Effector memory CD8-positive, alpha-beta T cell (primary cell): ENCODE measurements at regions not wholly inside any gene's neighbourhood (a gene's known extent, or its start where the extent isn't known, plus 50 kb on each side); places are given as distances from the start of the nearest gene placed in this dataset.

Source experiments
- ATAC-seq: fragments of 150-1000 bp; cut with Tn5 transposase; replicated peaks from 2 replicates; pipeline ENCODE4 v1.10.0; 2021; ENCODE audit warnings: mild to moderate bottlenecking, moderate library complexity
- DNase-seq, 3 experiments: peaks; one replicate each; pipeline ENCODE4 v3.0.0; 2021
- H3K27ac Mint-ChIP-seq, 2 donors: one replicate each; pipeline ENCODE4 v1.8.0; 2022; ENCODE audit warnings: mild to moderate bottlenecking in 2 of 2, mixed read lengths in 2 of 2, moderate library complexity in 2 of 2
- H3K27me3 Mint-ChIP-seq, 2 donors: one replicate each; pipeline ENCODE4 v1.8.0; 2022; ENCODE audit warnings: mixed read lengths in 2 of 2
- H3K36me3 Mint-ChIP-seq: one replicate; pipeline ENCODE4 v1.8.0; 2022; ENCODE audit warnings: mild to moderate bottlenecking, moderate library complexity, mixed read lengths; ENCODE audit not compliant: insufficient read depth
- H3K4me1 Mint-ChIP-seq, 2 donors: one replicate each; pipeline ENCODE4 v1.8.0; 2022; ENCODE audit warnings: low read depth in 2 of 2, mixed read lengths in 2 of 2
- H3K4me3 Mint-ChIP-seq, 2 donors: one replicate each; pipeline ENCODE4 v1.8.0; 2022; ENCODE audit warnings: mild to moderate bottlenecking in 2 of 2, mixed read lengths in 2 of 2, moderate library complexity in 2 of 2
- H3K9me3 Mint-ChIP-seq, 2 donors: one replicate each; pipeline ENCODE4 v1.8.0; 2022; ENCODE audit warnings: mixed read lengths in 2 of 2

DNA sequence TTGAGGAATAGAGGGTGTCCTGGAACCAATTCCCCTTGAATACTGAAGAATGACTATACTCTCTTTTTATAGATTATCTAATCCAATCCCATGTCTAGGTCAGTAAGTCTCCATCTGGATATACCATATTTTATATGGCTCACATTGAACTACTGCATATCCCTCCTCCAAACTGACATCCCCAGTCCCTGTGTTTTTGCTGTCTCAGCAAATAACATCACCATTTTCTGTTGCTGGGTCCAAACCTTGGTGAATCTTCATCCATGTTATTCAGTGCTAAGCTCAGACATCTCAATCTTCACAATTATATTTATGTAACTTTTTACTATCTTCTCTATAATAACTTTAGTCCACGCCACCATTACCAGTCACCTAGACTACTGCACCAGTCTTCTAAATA lies 269.6 kb upstream of the CNTNAP4 start:
- ATAC-seq (no peak), DNase-seq (no peak)
- Mint-ChIP-seq H3K27ac (no peak overlapping the region), H3K4me1 (no peaks in the 10 kb centered on the region), H3K27me3 (no peaks in the 10 kb centered on the region), H3K9me3 (peaks cover 0 to 7% of the 10 kb centered on the region in 2 donors), H3K36me3 (no peaks in the 10 kb centered on the region), H3K4me3 (no peak overlapping the region)

DNA sequence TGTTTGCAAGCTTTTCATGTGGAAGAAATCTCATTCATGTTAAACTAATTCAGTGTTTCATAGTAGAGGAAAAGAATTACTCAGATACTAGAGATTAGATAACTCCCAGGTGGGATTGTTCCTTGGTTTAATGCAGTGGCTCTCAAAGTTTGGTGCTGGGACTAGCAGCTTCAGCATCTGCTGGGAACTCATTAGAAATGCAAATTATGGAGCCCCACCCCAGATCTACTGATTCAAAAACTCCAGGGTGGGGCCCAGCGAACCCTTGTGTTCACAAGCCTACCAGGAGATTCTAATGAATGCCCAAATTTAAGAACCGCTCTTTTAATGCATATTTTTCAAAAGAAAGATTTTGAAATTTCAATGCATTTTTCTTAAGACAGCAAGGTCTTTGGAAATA lies 253.4 kb upstream of the CNTNAP4 start:
- peaks cover 0 to 7% of the 10 kb centered on the region in 2 donors for H3K9me3 Mint-ChIP-seq
- DNase-seq (no peak), ATAC-seq (no peak)
- H3K4me1 Mint-ChIP-seq: no peaks in the 10 kb centered on the region
- H3K36me3 Mint-ChIP-seq: no peaks in the 10 kb centered on the region
- H3K27ac Mint-ChIP-seq: no peak overlapping the region
- H3K4me3 Mint-ChIP-seq: no peak overlapping the region
- no peaks in the 10 kb centered on the region for H3K27me3 Mint-ChIP-seq

GRCh38 chr16:76035689-76036088 lies 241.5 kb upstream of the CNTNAP4 start:
- no peak overlapping the region for H3K4me3 Mint-ChIP-seq
- ATAC-seq (no peak), DNase-seq (no peak)
- no peaks in the 10 kb centered on the region for H3K4me1 Mint-ChIP-seq
- H3K27ac Mint-ChIP-seq: no peak overlapping the region
- peaks cover 7 to 12% of the 10 kb centered on the region in 2 donors for H3K9me3 Mint-ChIP-seq
- no peaks in the 10 kb centered on the region for H3K27me3 Mint-ChIP-seq
- H3K36me3 Mint-ChIP-seq: no peaks in the 10 kb centered on the region

- no peak overlapping the region for H3K4me3 Mint-ChIP-seq
- no peaks in the 10 kb centered on the region for H3K36me3 Mint-ChIP-seq
- ATAC-seq (no peak), DNase-seq (no peak)
- H3K27ac Mint-ChIP-seq: no peak overlapping the region
- H3K9me3 Mint-ChIP-seq: peaks cover 6 to 12% of the 10 kb centered on the region in 2 donors
- H3K27me3 Mint-ChIP-seq: no peaks in the 10 kb centered on the region
- H3K4me1 Mint-ChIP-seq: no peaks in the 10 kb centered on the region
Measured at GRCh38 chr16:76038097-76038496, 239.1 kb upstream of the CNTNAP4 start.

GRCh38 chr16:76052725-76053124 lies 224.5 kb upstream of the CNTNAP4 start:
- H3K4me3 Mint-ChIP-seq: no peak overlapping the region
- H3K4me1 Mint-ChIP-seq: no peaks in the 10 kb centered on the region
- no peaks in the 10 kb centered on the region for H3K27me3 Mint-ChIP-seq

GRCh38 chr16:76059186-76059585 lies 218.0 kb upstream of the CNTNAP4 start:
- Mint-ChIP-seq H3K27ac (no peak overlapping the region), H3K4me1 (no peaks in the 10 kb centered on the region), H3K36me3 (no peaks in the 10 kb centered on the region), H3K27me3 (no peaks in the 10 kb centered on the region), H3K9me3 (peaks cover 10 to 11% of the 10 kb centered on the region in 2 donors), H3K4me3 (no peak overlapping the region)
- DNase-seq: no peak
- ATAC-seq: no peak

More at GRCh38 chr16:76052725-76053124, 224.5 kb upstream of the CNTNAP4 start:
- no peak for DNase-seq
- H3K27ac Mint-ChIP-seq: no peak overlapping the region
- H3K9me3 Mint-ChIP-seq: peaks cover 3 to 10% of the 10 kb centered on the region in 2 donors
- no peaks in the 10 kb centered on the region for H3K36me3 Mint-ChIP-seq
- ATAC-seq: no peak

GRCh38 chr16:76059701-76060100 lies 217.5 kb upstream of the CNTNAP4 start:
- ATAC-seq (no peak), DNase-seq (no peak)
- Mint-ChIP-seq H3K4me3 (no peak overlapping the region), H3K27ac (no peak overlapping the region), H3K9me3 (peaks cover 12% of the 10 kb centered on the region in 2 donors), H3K4me1 (no peaks in the 10 kb centered on the region), H3K27me3 (no peaks in the 10 kb centered on the region), H3K36me3 (no peaks in the 10 kb centered on the region)

GRCh38 chr16:76071690-76072089 lies 205.5 kb upstream of the CNTNAP4 start:
- Mint-ChIP-seq H3K9me3 (peaks cover 0 to 16% of the 10 kb centered on the region in 2 donors), H3K4me1 (no peaks in the 10 kb centered on the region)

DNA sequence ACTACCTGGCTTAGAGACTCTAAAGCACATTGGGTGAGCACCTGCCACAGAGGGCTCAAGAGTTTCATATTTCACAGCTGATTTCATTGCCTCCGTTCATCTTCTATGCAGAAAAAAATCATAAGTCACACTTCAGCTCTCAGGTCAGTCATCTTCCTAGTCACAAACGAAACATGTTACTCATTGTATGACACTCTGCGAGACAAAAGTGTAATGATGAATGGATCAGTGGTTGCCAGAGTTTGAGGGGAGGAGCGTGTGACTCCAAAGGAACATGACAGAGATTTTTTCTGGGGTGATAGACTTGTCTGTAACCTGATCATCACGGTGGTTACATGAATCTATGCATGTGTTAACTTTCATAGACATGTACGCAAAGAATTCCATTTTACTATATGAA lies 195.2 kb upstream of the CNTNAP4 start:
- H3K4me3 Mint-ChIP-seq: no peak overlapping the region
- no peak for DNase-seq
- H3K27ac Mint-ChIP-seq: no peak overlapping the region
- H3K36me3 Mint-ChIP-seq: no peaks in the 10 kb centered on the region
- no peaks in the 10 kb centered on the region for H3K4me1 Mint-ChIP-seq
- ATAC-seq: no peak
- H3K27me3 Mint-ChIP-seq: no peaks in the 10 kb centered on the region
- peaks cover 0 to 3% of the 10 kb centered on the region in 2 donors for H3K9me3 Mint-ChIP-seq

More at GRCh38 chr16:76071690-76072089, 205.5 kb upstream of the CNTNAP4 start:
- H3K36me3 Mint-ChIP-seq: no peaks in the 10 kb centered on the region
- ATAC-seq (no peak), DNase-seq (no peak)
- H3K27me3 Mint-ChIP-seq: no peaks in the 10 kb centered on the region
- H3K27ac Mint-ChIP-seq: no peak overlapping the region
- H3K4me3 Mint-ChIP-seq: no peak overlapping the region

DNA sequence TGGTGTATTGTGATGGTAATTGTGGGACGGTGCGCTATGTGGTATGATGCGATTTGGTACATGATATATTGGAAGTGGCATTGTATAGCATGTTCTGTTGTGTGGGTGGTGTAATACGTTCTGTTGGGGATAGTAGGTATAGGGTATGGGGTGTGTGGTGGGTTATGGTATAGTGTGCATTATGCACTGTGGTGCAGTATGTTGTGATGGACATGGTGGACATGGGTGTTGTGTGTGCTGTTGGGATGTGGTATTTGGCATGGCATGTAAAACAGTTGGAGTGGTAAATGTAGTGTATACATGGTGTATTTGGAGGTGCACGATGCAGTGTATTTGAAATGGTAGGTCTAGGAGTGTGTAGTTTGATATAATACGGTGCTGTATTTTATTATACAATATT lies 170.6 kb upstream of the CNTNAP4 start:
- H3K27ac Mint-ChIP-seq: no peak overlapping the region
- peaks cover 12 to 31% of the 10 kb centered on the region in 2 donors for H3K9me3 Mint-ChIP-seq
- no peak overlapping the region for H3K4me3 Mint-ChIP-seq
- H3K36me3 Mint-ChIP-seq: no peaks in the 10 kb centered on the region
- H3K4me1 Mint-ChIP-seq: no peaks in the 10 kb centered on the region
- H3K27me3 Mint-ChIP-seq: no peaks in the 10 kb centered on the region
- ATAC-seq (no peak), DNase-seq (no peak)

- ATAC-seq (no peak), DNase-seq (no peak)
- no peak overlapping the region for H3K27ac Mint-ChIP-seq
- H3K27me3 Mint-ChIP-seq: no peaks in the 10 kb centered on the region
- H3K4me3 Mint-ChIP-seq: no peak overlapping the region
- H3K9me3 Mint-ChIP-seq: peaks cover 8 to 15% of the 10 kb centered on the region in 2 donors
- no peaks in the 10 kb centered on the region for H3K4me1 Mint-ChIP-seq
- no peaks in the 10 kb centered on the region for H3K36me3 Mint-ChIP-seq
Measured at GRCh38 chr16:76108460-76108859, 168.7 kb upstream of the CNTNAP4 start.

DNA sequence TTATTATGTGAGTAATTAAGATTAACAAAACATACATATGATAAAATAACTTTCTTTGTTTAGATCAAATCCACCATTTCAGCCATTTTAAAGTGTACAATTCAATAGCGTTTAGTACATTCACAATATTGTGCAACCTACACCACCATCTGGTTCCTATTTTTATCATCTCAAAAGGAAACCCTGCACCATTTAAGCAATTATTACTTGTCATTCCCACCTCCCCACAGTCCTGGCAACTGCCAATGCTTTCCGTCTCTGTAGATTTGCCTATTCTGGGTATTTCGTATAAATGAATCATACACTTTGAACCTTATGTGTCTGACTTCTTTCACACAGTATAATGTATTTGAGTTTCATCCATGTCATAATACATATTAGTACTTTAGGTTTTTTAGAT lies 162.5 kb upstream of the CNTNAP4 start:
- no peak overlapping the region for H3K27ac Mint-ChIP-seq
- no peak for ATAC-seq
- no peaks in the 10 kb centered on the region for H3K4me1 Mint-ChIP-seq
- DNase-seq: no peak
- no peak overlapping the region for H3K4me3 Mint-ChIP-seq
- H3K27me3 Mint-ChIP-seq: no peaks in the 10 kb centered on the region
- H3K9me3 Mint-ChIP-seq: peaks cover 14 to 16% of the 10 kb centered on the region in 2 donors
- H3K36me3 Mint-ChIP-seq: no peaks in the 10 kb centered on the region

GRCh38 chr16:76118344-76118743 lies 158.9 kb upstream of the CNTNAP4 start:
- peaks cover 10 to 16% of the 10 kb centered on the region in 2 donors for H3K9me3 Mint-ChIP-seq
- no peak for DNase-seq
- no peak for ATAC-seq
- H3K36me3 Mint-ChIP-seq: no peaks in the 10 kb centered on the region
- no peaks in the 10 kb centered on the region for H3K27me3 Mint-ChIP-seq
- no peak overlapping the region for H3K4me3 Mint-ChIP-seq
- H3K27ac Mint-ChIP-seq: no peak overlapping the region
- no peaks in the 10 kb centered on the region for H3K4me1 Mint-ChIP-seq

DNA sequence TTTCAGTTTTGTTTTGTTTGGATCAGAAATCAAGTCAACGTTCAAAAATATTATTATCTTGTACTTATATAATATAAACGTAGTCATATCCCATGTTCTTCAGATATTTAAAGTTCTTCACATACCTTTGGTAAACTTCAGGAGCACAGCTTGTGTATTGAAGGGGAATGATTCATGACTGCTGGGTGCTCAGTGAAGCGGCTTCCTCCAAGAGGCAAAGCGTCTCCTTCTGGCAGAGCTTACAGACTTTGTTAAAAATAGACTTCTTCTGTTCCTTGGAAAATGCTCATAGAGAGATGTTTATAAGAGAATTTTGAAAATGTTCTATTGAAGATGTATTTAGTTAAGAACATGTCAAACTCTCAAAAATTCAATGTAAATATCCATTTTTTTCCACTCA lies 155.6 kb upstream of the CNTNAP4 start:
- DNase-seq: no peak
- no peaks in the 10 kb centered on the region for H3K27me3 Mint-ChIP-seq
- H3K9me3 Mint-ChIP-seq: peaks cover 9 to 15% of the 10 kb centered on the region in 2 donors
- no peak overlapping the region for H3K4me3 Mint-ChIP-seq
- no peak overlapping the region for H3K27ac Mint-ChIP-seq
- ATAC-seq: no peak
- H3K4me1 Mint-ChIP-seq: no peaks in the 10 kb centered on the region
- H3K36me3 Mint-ChIP-seq: no peaks in the 10 kb centered on the region

DNA sequence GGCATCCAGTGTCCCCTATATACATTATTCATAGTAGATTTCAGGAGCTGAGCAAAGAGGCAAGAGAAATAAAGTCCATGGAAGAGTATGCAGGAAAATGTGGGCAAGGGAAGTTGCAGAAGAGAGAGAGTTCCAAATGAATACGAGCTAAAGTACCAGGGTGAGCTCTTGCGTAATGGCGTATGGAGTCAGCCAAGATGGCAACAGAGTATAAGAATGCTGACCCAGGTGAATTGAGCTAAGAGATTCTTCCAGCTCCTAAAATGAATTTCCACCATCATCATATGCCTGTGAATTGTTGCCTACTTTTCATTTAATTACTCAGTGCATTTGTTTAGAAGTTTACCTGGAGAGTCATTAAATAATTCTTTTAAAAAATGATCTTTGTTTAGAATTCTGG lies 153.2 kb upstream of the CNTNAP4 start:
- H3K9me3 Mint-ChIP-seq: peaks cover 7 to 8% of the 10 kb centered on the region in 2 donors
- H3K27me3 Mint-ChIP-seq: no peaks in the 10 kb centered on the region
- ATAC-seq: no peak
- H3K36me3 Mint-ChIP-seq: no peaks in the 10 kb centered on the region
- no peak overlapping the region for H3K27ac Mint-ChIP-seq
- no peaks in the 10 kb centered on the region for H3K4me1 Mint-ChIP-seq
- no peak for DNase-seq
- H3K4me3 Mint-ChIP-seq: no peak overlapping the region
